Right lobe of liver (tissue), 4 donors: ENCODE measurements at regions not wholly inside any gene's neighbourhood (a gene's known extent, or its start where the extent isn't known, plus 50 kb on each side); places are given as distances from the start of the nearest gene placed in this dataset.

Source experiments
- POLR2A ChIP-seq: fragments of 450-650 bp; IDR thresholded peaks from one replicate; pipeline ENCODE4 v1.6.1; 2017; ENCODE audit warnings: antibody characterized with exemption, mild to moderate bottlenecking
- TF ChIP-seq, protein P1 (sequence below), 4 donors: fragments of 200-600 bp in 3 of 4; fragments of 450-650 bp in 1 of 4; IDR thresholded peaks; one replicate each; pipeline versions ENCODE4 v1.5.1 to v1.8.0; 2016 to 2022; ENCODE audit warnings: antibody characterized with exemption in 4 of 4, mild to moderate bottlenecking in 2 of 4
- donor health status: DM: no; HTN: no; CAD: no.
- donor health status: DM: no; HTN: no; CAD: no.
- donor health status: DM: no; HTN: yes; CAD: no.

DNA sequence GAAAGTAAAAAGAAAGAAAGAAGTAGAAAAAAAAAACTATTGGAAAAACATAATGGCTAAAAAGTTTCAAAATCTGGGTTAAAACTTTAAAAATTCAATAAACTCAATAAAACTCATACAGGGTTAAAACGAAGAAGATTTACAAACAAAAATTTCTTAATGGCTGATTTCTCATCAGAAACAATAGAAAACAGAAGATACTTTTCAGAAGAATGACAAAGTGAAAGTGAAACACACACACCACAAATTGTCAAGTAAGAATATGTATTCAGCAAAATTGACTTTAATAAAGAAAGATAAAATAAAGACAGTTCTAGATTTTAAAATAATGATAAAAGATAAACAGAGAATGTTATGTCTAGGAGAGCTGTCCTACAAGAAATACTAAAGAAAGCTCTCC, 618.9 kb upstream of the GJE1 start:
- TF ChIP-seq, protein P1, sequence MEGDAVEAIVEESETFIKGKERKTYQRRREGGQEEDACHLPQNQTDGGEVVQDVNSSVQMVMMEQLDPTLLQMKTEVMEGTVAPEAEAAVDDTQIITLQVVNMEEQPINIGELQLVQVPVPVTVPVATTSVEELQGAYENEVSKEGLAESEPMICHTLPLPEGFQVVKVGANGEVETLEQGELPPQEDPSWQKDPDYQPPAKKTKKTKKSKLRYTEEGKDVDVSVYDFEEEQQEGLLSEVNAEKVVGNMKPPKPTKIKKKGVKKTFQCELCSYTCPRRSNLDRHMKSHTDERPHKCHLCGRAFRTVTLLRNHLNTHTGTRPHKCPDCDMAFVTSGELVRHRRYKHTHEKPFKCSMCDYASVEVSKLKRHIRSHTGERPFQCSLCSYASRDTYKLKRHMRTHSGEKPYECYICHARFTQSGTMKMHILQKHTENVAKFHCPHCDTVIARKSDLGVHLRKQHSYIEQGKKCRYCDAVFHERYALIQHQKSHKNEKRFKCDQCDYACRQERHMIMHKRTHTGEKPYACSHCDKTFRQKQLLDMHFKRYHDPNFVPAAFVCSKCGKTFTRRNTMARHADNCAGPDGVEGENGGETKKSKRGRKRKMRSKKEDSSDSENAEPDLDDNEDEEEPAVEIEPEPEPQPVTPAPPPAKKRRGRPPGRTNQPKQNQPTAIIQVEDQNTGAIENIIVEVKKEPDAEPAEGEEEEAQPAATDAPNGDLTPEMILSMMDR (IDR thresholded peaks at IDR 0.05), result no peak
- no peak for TF ChIP-seq POLR2A
